Endothelial cell of umbilical vein (primary cell): ENCODE measurements at regions not wholly inside any gene's neighbourhood (a gene's known extent, or its start where the extent isn't known, plus 50 kb on each side); places are given as distances from the start of the nearest gene placed in this dataset.

ENCODE experiments used
- BruUV-seq: library from RNA; stranded (reverse); fragments of 400-500 nt; replicated peaks from 2 replicates; lab custom pipeline; 2021; lab: Mats Ljungman, UMichigan
- CTCF ChIA-PET: fragments of 300-600, 350-600 bp; sonication (Branson Sonifier 250); formaldehyde crosslinking; loops from one replicate; lab custom pipeline; 2021; ENCODE audit warnings: antibody characterized with exemption, inconsistent platforms; lab: Charles Lee
- POLR2A ChIA-PET: fragments of 300-600, 350-600 bp; sonication (Branson Sonifier 250); formaldehyde crosslinking; loops from one replicate; lab custom pipeline; 2021; ENCODE audit warnings: antibody characterized with exemption, inconsistent platforms; lab: Charles Lee
- DNase-seq: peaks from one replicate; pipeline ENCODE4 v3.0.0-alpha.2; 2011; ENCODE audit warnings: low read depth, low spot score
- FAIRE-seq: peaks from 2 replicates; lab custom pipeline; 2011; peaks lifted over from hg19 to GRCh38; lab: Jason Lieb, UNC
- H2AFZ ChIP-seq: 2 replicates; pipeline ENCODE4 v1.6.0; 2012; ENCODE audit warnings: low read depth, low read length, control low read depth, inconsistent platforms
- H3K27ac ChIP-seq: 2 replicates; pipeline ENCODE4 v1.5.1; 2011; ENCODE audit warnings: low read depth, mild to moderate bottlenecking, control low read depth, low read length, moderate library complexity; ENCODE audit not compliant: insufficient read depth
- H3K27me3 ChIP-seq, 2 experiments: 2 replicates each; pipeline versions ENCODE4 v1.6.0 to v1.6.1; 2011; ENCODE audit warnings: low read length in 2 of 2, mixed read lengths in 1 of 2; ENCODE audit not compliant: control insufficient read depth in 2 of 2, insufficient read depth in 2 of 2
- H3K36me3 ChIP-seq, 2 experiments: 2 replicates in 1 of 2; 3 replicates in 1 of 2; pipeline ENCODE4 v1.5.1; 2011; ENCODE audit warnings: low read length in 2 of 2, mild to moderate bottlenecking in 1 of 2, moderate library complexity in 1 of 2; ENCODE audit not compliant: control insufficient read depth in 2 of 2, insufficient read depth in 2 of 2; ENCODE audit errors: extremely low read depth in 1 of 2
- H3K4me1 ChIP-seq: 3 replicates; pipeline ENCODE4 v1.5.1; 2011; ENCODE audit warnings: mild to moderate bottlenecking, low read length; ENCODE audit not compliant: control insufficient read depth, insufficient read depth; ENCODE audit errors: extremely low read depth
- H3K4me2 ChIP-seq: 2 replicates; pipeline ENCODE4 v1.6.1; 2011; ENCODE audit warnings: low read length, control low read depth, mixed read lengths; ENCODE audit not compliant: insufficient read depth
- H3K4me3 ChIP-seq, 3 experiments: fragments of 200-600 bp in 1 of 3; sonication (generic), shearing (Covaris generic) in 1 of 3; replicated peaks in 1 of 3; 2 replicates each; pipeline ENCODE4 v1.5.1; 2011 to 2016; ENCODE audit warnings: control low read depth in 3 of 3, low read length in 3 of 3, mild to moderate bottlenecking in 2 of 3, inconsistent platforms in 1 of 3, low read depth in 1 of 3, moderate library complexity in 1 of 3; ENCODE audit not compliant: insufficient read depth in 1 of 3
- H3K79me2 ChIP-seq: 2 replicates; pipeline ENCODE4 v1.6.0; 2012; ENCODE audit warnings: low read length, inconsistent platforms; ENCODE audit not compliant: control insufficient read depth, insufficient read depth
- H3K9ac ChIP-seq: replicated peaks from 2 replicates; pipeline ENCODE3; 2011; ENCODE audit warnings: low read length, control low read depth; ENCODE audit not compliant: insufficient read depth; ENCODE audit errors: extremely low read depth
- H3K9me1 ChIP-seq: replicated peaks from 3 replicates; pipeline ENCODE4 v1.6.0; 2011; ENCODE audit warnings: mild to moderate bottlenecking, low read length; ENCODE audit not compliant: control insufficient read depth, insufficient read depth; ENCODE audit errors: extremely low read depth
- H3K9me3 ChIP-seq: replicated peaks from 2 replicates; pipeline ENCODE4 v1.5.1; 2012; ENCODE audit warnings: low read length, inconsistent platforms; ENCODE audit not compliant: control insufficient read depth, insufficient read depth
- H4K20me1 ChIP-seq: replicated peaks from 2 replicates; pipeline ENCODE3; 2011; ENCODE audit warnings: mild to moderate bottlenecking, low read length; ENCODE audit not compliant: control insufficient read depth, insufficient read depth; ENCODE audit errors: extremely low read depth
- CTCF ChIP-seq, 2 donors: IDR thresholded peaks; 1 replicate in 1 of 2; 2 replicates in 1 of 2; pipeline ENCODE4 v1.5.1; 2011; ENCODE audit warnings: low read length in 2 of 2, mild to moderate bottlenecking in 2 of 2, moderate library complexity in 2 of 2, control low read depth in 1 of 2, inconsistent platforms in 1 of 2, low read depth in 1 of 2; ENCODE audit not compliant: insufficient read depth in 1 of 2; ENCODE audit errors: extremely low read depth in 1 of 2
- EZH2 ChIP-seq: IDR thresholded peaks from 2 replicates; pipeline ENCODE4 v1.6.1; 2012; ENCODE audit warnings: borderline replicate concordance, low read depth, mild to moderate bottlenecking, moderate library complexity, low read length, inconsistent platforms; ENCODE audit not compliant: severe bottlenecking
- FOS ChIP-seq: IDR thresholded peaks from 2 replicates; pipeline ENCODE4 v1.6.1; 2011; ENCODE audit warnings: mild to moderate bottlenecking, low read length, moderate library complexity, borderline replicate concordance; ENCODE audit not compliant: insufficient read depth
- GATA2 ChIP-seq: IDR thresholded peaks from 2 replicates; pipeline ENCODE4 v1.7.0; 2011; ENCODE audit warnings: low read depth, mild to moderate bottlenecking, moderate library complexity, mixed read lengths, low read length; ENCODE audit not compliant: insufficient read length, insufficient read depth
- JUN ChIP-seq: IDR thresholded peaks from 2 replicates; pipeline ENCODE4 v1.6.1; 2011; ENCODE audit warnings: borderline replicate concordance, low read depth; ENCODE audit not compliant: insufficient read length, insufficient read depth
- MYC ChIP-seq: IDR thresholded peaks from one replicate; pipeline ENCODE4 v1.6.1; 2011; ENCODE audit warnings: mild to moderate bottlenecking, low read depth, low read length
- POLR2A ChIP-seq: IDR thresholded peaks from 2 replicates; pipeline ENCODE4 v1.6.1; 2012; ENCODE audit warnings: low read depth, mild to moderate bottlenecking, control low read depth, low read length
- POLR2AphosphoS5 ChIP-seq: IDR thresholded peaks from 2 replicates; pipeline ENCODE4 v1.6.1; 2012; ENCODE audit warnings: low read depth, mild to moderate bottlenecking, control low read depth, low read length, moderate library complexity; ENCODE audit not compliant: insufficient read depth
- dilution Hi-C: fragments of 300-500 bp; cut with MboI; formaldehyde crosslinking; loops from one replicate; pipeline ENCODE4 v1.15.0; 2019; ENCODE audit warnings: low sequenced_read_pairs; ENCODE audit not compliant: extremely low pct_ligation_motif_present
- intact Hi-C: fragments of 100-400 bp; cut with micrococcal nuclease; formaldehyde crosslinking; loops from one replicate; pipeline ENCODE4 v1.10.0; 2022
- TF ChIP-seq, protein P1 (sequence below): IDR thresholded peaks from 2 replicates; pipeline ENCODE4 v1.6.1; 2011; ENCODE audit not compliant: insufficient read depth, insufficient read length

DNA sequence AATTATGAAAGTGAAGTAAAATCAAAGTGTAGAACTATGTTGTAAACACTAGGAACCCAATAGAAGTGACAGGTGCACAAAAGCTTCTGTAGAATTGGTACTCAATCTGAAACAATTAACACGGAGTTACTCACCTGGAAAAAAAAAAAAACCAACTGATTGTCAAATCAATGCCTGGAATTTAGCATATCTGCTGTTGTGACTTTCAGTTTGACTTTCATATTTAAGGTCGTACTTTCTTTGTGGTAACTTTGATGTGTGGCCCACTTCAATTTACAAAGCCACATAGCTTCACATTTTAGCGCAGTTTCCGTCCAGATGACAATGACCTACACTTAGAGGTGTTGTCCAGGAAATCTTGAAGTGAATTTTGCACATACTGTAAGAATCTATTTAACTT, 1124.9 kb downstream of the STIM2 start:
- intact Hi-C loops: no loop called here
- H3K9me3 ChIP-seq: no peaks in the 10 kb centered on the region
- H3K4me1 ChIP-seq: no peaks in the 10 kb centered on the region
- FAIRE-seq (no peak), DNase-seq (no peak)
- no peak overlapping the region for H3K4me2 ChIP-seq
- ChIA-PET POLR2A (no interaction called here), CTCF (no interaction called here)
- no peaks in the 10 kb centered on the region for H3K27me3 ChIP-seq
- H3K9me1 ChIP-seq: no peaks in the 10 kb centered on the region
- no peaks in the 10 kb centered on the region for H3K36me3 ChIP-seq
- BruUV-seq: no TSS peak
- no peak for TF ChIP-seq JUN
- dilution Hi-C loops: no loop called here
- H3K27ac ChIP-seq: no peak overlapping the region
- H3K4me3 ChIP-seq: no peak overlapping the region
- no peaks in the 10 kb centered on the region for H4K20me1 ChIP-seq
- no peak overlapping the region for H3K9ac ChIP-seq
- no peak overlapping the region for H2AFZ ChIP-seq
- H3K79me2 ChIP-seq: no peaks in the 10 kb centered on the region

DNA sequence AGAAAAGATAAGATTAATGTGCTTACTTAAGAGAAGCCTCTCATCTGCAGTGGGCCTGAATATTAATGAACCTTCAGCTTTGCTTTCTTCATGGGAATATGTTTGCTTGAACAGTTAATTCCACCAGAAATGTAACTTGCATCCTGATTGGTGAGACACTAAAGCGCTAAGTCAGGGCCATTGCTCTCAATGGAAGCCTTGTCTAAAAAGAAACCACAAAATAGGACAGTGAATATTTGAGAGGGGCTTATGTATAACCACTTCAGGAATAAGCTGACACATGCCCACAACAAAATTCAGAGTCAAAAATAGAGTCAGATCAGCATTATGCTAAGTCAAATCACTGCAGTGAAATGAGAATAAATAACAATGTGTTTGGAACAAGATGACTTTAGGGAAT, 1125.8 kb downstream of the STIM2 start:
- ChIA-PET CTCF (no interaction called here), POLR2A (no interaction called here)
- Histone ChIP-seq H4K20me1 (no peaks in the 10 kb centered on the region), H3K27me3 (no peaks in the 10 kb centered on the region), H3K27ac (no peak overlapping the region), H3K9me1 (no peaks in the 10 kb centered on the region), H3K36me3 (no peaks in the 10 kb centered on the region), H3K9ac (no peak overlapping the region), H3K79me2 (no peaks in the 10 kb centered on the region), H3K9me3 (no peaks in the 10 kb centered on the region), H2AFZ (no peak overlapping the region), H3K4me3 (no peak overlapping the region), H3K4me1 (no peaks in the 10 kb centered on the region), H3K4me2 (no peak overlapping the region)
- dilution Hi-C loops: no loop called here
- DNase-seq (no peak), FAIRE-seq (no peak)
- BruUV-seq: no TSS peak
- intact Hi-C loops: no loop called here
- TF ChIP-seq, protein P1, sequence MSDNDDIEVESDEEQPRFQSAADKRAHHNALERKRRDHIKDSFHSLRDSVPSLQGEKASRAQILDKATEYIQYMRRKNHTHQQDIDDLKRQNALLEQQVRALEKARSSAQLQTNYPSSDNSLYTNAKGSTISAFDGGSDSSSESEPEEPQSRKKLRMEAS: no peak
- TF ChIP-seq EZH2: no peak
- no peak for TF ChIP-seq JUN
- TF ChIP-seq CTCF (IDR thresholded peaks at IDR 0.05; ENCODE audit: extremely low read depth in 1 of 2, insufficient read depth in 1 of 2, low read depth in 1 of 2, low read length in 2 of 2): no peak
- TF ChIP-seq MYC: no peak
- no peak for TF ChIP-seq POLR2A
- TF ChIP-seq FOS: no peak
- TF ChIP-seq POLR2AphosphoS5: no peak
- TF ChIP-seq GATA2: no peak
